Activated CD4-positive, alpha-beta T cell treated with anti-CD3 and anti-CD28 coated beads for 36 hours (primary cell): ENCODE measurements at regions not wholly inside any gene's neighbourhood (a gene's known extent, or its start where the extent isn't known, plus 50 kb on each side); places are given as distances from the start of the nearest gene placed in this dataset.

Source experiments
- ATAC-seq: fragments of 200-7000 bp; cut with Tn5 transposase; one replicate; pipeline ENCODE4 v1.10.0; 2021; ENCODE audit warnings: mild to moderate bottlenecking, moderate library complexity
- CTCF ChIA-PET: fragments of 350-600 bp; sonication (Branson Sonifier 250); formaldehyde crosslinking; loops from one replicate; lab custom pipeline; 2021; ENCODE audit warnings: antibody characterized with exemption; lab: Charles Lee
- POLR2A ChIA-PET: fragments of 350-600 bp; sonication (Branson Sonifier 250); formaldehyde crosslinking; loops from one replicate; lab custom pipeline; 2021; ENCODE audit warnings: antibody characterized with exemption, inconsistent platforms; lab: Charles Lee
- DNase-seq: peaks from one replicate; pipeline ENCODE4 v3.0.0-alpha.2; 2020
- H3K27ac Mint-ChIP-seq: one replicate; pipeline ENCODE4 v1.8.0; 2021; ENCODE audit warnings: mixed read lengths
- H3K27me3 Mint-ChIP-seq: one replicate; pipeline ENCODE4 v1.8.0; 2021; ENCODE audit warnings: mixed read lengths
- H3K36me3 Mint-ChIP-seq: one replicate; pipeline ENCODE4 v1.8.0; 2021; ENCODE audit warnings: low read depth, mixed read lengths
- H3K4me1 Mint-ChIP-seq: one replicate; pipeline ENCODE4 v1.8.0; 2021; ENCODE audit warnings: mixed read lengths
- H3K4me3 Mint-ChIP-seq: one replicate; pipeline ENCODE4 v1.8.0; 2021; ENCODE audit warnings: mild to moderate bottlenecking, moderate library complexity, mixed read lengths
- H3K9me3 Mint-ChIP-seq: one replicate; pipeline ENCODE4 v1.8.0; 2021; ENCODE audit warnings: low read depth, mixed read lengths
- intact Hi-C, 2 experiments: fragments of 100-400 bp; cut with DNase I in 1 of 2; cut with micrococcal nuclease in 1 of 2; formaldehyde crosslinking; loops; one replicate each; pipeline versions ENCODE4 v1.14.2 to v1.15.1; 2022 to 2024; cut with DNase I, micrococcal nuclease

DNA sequence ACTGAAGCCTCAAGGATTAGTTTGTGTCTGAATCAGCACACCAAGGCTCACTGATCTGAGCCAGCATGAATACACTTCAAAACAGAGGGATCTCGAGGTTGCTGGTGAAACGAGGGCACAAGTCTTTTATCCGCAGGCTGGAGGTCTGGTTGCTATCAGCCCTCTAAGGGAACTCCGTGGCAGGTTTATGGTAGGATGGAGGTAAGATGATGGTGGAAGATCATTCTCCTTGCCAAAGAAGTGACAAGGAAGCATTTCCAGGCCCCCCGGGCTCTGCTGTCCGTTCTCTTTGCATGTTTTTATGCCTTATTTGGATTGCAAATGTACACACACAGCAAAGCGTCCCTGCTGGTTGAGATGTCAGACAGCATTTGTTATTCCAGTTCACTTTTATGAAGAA lies 268.3 kb downstream of the ARHGAP12 start:
- Mint-ChIP-seq H3K4me1 (no peaks in the 10 kb centered on the region), H3K9me3 (peaks cover 2% of the 10 kb centered on the region), H3K27me3 (peaks cover 10% of the 10 kb centered on the region), H3K4me3 (no peak overlapping the region), H3K36me3 (no peaks in the 10 kb centered on the region), H3K27ac (no peak overlapping the region)
- ChIA-PET CTCF (no interaction called here), POLR2A (no interaction called here)
- ATAC-seq (no peak), DNase-seq (no peak)
- intact Hi-C loops, result no loop called here

- DNase-seq (no peak), ATAC-seq (no peak)
- Mint-ChIP-seq H3K27me3 (peaks cover 10% of the 10 kb centered on the region), H3K4me1 (no peaks in the 10 kb centered on the region), H3K9me3 (peaks cover 2% of the 10 kb centered on the region), H3K4me3 (no peak overlapping the region), H3K36me3 (no peaks in the 10 kb centered on the region), H3K27ac (no peak overlapping the region)
- intact Hi-C loops, result no loop called here
- ChIA-PET CTCF (no interaction called here), POLR2A (no interaction called here)
These were observed 269.0 kb downstream of the ARHGAP12 start for GRCh38 chr10:31659665-31660064.

DNA sequence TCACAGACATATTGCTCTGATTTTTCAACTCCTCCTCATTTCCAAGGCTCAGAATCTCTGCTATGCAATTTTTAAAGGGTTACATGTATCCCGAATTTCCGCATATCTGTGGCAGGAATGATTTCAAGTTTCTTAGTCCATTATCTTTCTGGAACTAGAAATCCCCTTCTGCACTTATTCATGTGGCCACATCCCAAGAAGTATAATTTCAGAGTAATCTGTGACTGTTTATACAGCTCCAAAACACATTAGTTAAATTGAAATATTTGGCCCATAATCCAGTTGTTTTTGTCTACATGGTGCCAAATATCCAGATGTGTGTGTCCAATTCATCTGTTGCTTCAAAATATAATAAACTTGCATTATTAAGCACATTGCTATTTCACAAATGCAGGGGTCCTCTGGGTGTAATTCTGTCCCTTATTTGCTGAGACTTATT lies 271.2 kb downstream of the ARHGAP12 start:
- Mint-ChIP-seq H3K4me1 (no peaks in the 10 kb centered on the region), H3K27me3 (peaks cover 15% of the 10 kb centered on the region), H3K4me3 (no peak overlapping the region), H3K9me3 (peaks cover 2% of the 10 kb centered on the region), H3K36me3 (no peaks in the 10 kb centered on the region), H3K27ac (no peak overlapping the region)
- ATAC-seq (no peak), DNase-seq (no peak)
- ChIA-PET CTCF (no interaction called here), POLR2A (no interaction called here)
- intact Hi-C loops, result no loop called here

DNA sequence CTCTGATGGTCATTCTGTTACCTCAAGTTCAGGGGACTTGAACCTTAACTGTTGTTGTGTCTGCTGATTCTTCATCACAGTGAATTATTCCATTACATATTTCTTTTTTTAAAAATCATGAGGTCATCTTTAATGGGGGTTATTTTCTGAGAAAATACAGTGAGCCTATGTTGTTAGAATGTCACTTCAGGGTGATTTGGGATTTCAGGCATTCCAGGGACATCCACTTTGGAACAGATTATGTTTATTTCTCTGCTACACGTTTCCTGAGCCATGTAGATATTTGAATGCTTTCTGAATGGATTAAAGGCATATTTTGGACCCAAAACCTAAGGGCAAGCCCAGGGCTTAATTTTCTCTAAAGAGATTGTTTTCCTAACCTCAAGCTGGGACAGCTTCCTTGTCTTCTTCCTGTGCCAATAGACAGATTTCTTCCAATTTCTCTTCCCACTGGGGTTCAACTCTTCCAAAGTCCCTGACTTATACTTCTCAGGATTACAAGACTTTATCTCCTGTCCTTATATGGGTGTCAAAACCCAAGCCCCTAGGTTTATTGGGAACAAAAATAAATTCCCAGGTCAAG lies 271.7 kb downstream of the ARHGAP12 start:
- Mint-ChIP-seq H3K4me1 (no peaks in the 10 kb centered on the region), H3K4me3 (no peak overlapping the region), H3K27ac (no peak overlapping the region), H3K36me3 (no peaks in the 10 kb centered on the region), H3K27me3 (peaks cover 17% of the 10 kb centered on the region), H3K9me3 (peaks cover 2% of the 10 kb centered on the region)
- DNase-seq (no peak), ATAC-seq (no peak)
- intact Hi-C loops, result no loop called here
- ChIA-PET POLR2A (no interaction called here), CTCF (no interaction called here)

DNA sequence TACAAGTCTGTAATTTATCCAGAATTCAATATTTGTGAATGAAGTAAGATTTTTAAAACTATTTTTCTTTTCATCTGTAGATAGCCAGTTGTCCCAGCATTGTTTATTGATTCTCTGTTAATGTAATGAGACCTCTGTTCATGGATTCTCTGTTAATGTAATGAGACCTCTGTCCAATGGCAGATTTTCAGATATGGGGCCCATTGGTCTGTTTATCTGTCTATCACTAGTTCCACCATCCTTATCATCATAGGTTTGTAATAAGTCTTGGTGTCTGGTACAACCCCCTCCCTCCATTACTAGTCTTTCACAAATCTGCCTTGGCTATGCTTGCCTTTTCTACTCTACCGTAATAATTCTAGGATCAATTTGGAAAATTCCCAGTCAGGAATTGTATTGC lies 276.6 kb downstream of the ARHGAP12 start:
- ChIA-PET POLR2A (no interaction called here), CTCF (no interaction called here)
- ATAC-seq (no peak), DNase-seq (no peak)
- peaks cover 26% of the 10 kb centered on the region for H3K27me3 Mint-ChIP-seq
- H3K4me3 Mint-ChIP-seq, result no peak overlapping the region
- no peaks in the 10 kb centered on the region for H3K36me3 Mint-ChIP-seq
- intact Hi-C loops, result no loop called here
- peaks cover 2% of the 10 kb centered on the region for H3K9me3 Mint-ChIP-seq
- H3K27ac Mint-ChIP-seq, result no peak overlapping the region
- no peaks in the 10 kb centered on the region for H3K4me1 Mint-ChIP-seq

DNA sequence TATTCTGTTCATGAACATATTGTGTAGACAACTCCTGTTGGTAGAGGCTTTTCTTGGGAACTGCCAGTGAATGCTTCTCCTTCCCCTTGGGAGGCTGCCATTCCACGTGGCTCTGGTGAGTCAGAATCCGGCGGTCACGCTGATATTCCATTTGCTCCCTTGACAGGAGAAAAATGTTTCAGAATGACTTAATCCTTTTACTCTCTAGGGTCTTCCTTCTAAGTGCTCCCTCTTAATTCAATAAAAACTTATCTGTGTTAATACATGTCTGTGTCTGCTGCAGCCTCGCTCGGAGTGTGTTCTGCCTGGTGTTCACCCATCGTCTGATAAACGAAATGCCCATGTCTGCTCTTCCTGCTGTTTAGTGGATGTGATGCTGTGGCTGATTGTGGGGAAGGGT lies 278.6 kb downstream of the ARHGAP12 start:
- Mint-ChIP-seq H3K27me3 (peaks cover 18% of the 10 kb centered on the region), H3K36me3 (no peaks in the 10 kb centered on the region), H3K4me1 (no peaks in the 10 kb centered on the region), H3K4me3 (no peak overlapping the region), H3K9me3 (no peaks in the 10 kb centered on the region), H3K27ac (no peak overlapping the region)
- DNase-seq, result no peak
- no peak for ATAC-seq
- ChIA-PET CTCF (no interaction called here), POLR2A (no interaction called here)
- intact Hi-C loops, result no loop called here

DNA sequence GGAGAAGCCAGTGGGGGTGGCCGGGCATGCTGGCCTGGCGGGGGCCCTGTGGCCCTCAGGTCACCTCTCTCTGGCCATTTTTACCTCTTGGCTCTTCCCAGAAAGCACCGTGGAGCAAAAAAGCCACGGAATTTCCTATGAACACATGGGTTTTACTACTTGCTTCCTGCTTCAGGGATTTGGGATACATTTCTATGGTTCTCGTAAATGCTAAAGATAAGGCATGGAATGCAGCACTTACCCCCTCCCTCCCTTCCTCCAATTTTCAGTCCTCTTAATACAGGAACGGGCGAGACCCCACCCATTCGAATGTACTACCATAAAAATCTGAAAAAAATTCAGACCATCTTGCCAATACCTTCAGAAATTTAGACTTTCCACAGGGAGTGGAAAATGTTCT lies 279.7 kb downstream of the ARHGAP12 start:
- Mint-ChIP-seq H3K36me3 (no peaks in the 10 kb centered on the region), H3K4me3 (no peak overlapping the region), H3K27me3 (peaks cover 21% of the 10 kb centered on the region), H3K27ac (no peak overlapping the region), H3K4me1 (no peaks in the 10 kb centered on the region), H3K9me3 (no peaks in the 10 kb centered on the region)
- intact Hi-C loops, result no loop called here
- CTCF ChIA-PET, result no interaction called here
- ATAC-seq, result no peak
- POLR2A ChIA-PET, result no interaction called here
- DNase-seq, result no peak

DNA sequence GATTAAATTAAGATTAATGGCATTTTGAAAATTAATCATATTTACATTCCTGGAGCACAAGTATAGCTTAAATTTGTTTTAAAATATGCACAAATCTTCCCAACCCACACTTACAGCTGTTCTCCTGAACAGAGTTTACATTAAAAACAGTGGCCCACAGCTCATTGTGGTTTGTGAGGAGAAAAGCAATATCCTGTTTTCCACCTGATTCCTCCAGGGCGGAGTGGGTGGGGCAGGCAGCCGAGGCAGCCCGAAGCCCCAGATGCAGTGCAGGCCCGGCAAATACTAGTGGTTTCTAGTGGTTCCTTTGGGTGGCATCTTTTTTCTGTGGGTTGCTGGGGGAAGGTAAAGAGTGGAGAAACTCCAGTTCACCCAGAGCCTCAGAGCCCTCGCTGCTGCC lies 280.8 kb downstream of the ARHGAP12 start:
- ChIA-PET POLR2A (no interaction called here), CTCF (interaction anchor here (0.6 to 1.7 kb wide), 2 partner anchors 14 to 165 kb away, joined by 4 to 8 read pairs; no protein-coding TSS in a partner anchor)
- intact Hi-C loops, result no loop called here
- H3K4me3 Mint-ChIP-seq, result no peak overlapping the region
- no peaks in the 10 kb centered on the region for H3K9me3 Mint-ChIP-seq
- H3K27ac Mint-ChIP-seq, result no peak overlapping the region
- H3K36me3 Mint-ChIP-seq, result no peaks in the 10 kb centered on the region
- no peak for ATAC-seq
- no peak for DNase-seq
- H3K4me1 Mint-ChIP-seq, result no peaks in the 10 kb centered on the region
- H3K27me3 Mint-ChIP-seq, result peaks cover 17% of the 10 kb centered on the region

DNA sequence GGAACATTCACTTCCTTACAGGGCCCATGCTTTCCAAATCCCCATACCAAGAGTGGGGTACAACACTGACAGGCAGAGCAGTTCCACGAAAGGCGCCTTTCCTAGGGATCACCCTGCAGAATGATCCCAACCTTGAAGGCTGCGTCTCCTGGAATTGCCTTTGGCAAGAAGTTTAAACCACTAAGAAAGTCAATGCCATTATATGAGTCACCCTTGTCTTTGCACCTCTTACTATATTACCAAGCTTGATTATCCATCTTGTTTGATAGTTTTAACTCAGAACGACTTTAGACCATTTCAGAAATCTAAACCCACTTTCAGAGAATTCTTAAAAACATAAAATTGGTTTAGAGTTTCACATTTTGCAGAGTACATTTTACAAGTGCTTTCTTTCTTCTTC lies 282.1 kb downstream of the ARHGAP12 start:
- CTCF ChIA-PET, result interaction anchor here (0.9 to 1.7 kb wide), 2 partner anchors 12 to 109 kb away, joined by 4 to 8 read pairs; no protein-coding TSS in a partner anchor
- H3K27ac Mint-ChIP-seq, result no peak overlapping the region

DNA sequence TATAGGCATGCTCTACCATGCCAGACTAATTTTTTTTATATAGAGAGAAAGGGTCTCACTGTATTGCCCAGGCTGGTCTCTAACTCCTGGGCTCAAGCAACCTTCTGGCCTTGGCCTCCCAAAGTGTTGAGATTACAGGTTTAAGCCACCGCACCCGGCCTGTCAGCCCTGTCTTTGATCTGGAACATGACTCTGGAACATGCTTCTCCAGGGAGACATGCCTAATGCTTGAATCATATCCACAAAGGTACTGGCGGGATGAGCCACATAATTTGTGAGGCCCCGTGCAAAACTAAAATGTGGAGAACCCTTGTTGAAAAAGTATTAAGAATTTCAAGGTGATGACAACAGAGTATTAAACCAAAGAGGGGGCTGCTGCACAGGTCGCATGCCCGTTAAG lies 282.8 kb downstream of the ARHGAP12 start:
- no peaks in the 10 kb centered on the region for H3K4me1 Mint-ChIP-seq
- no peak overlapping the region for H3K4me3 Mint-ChIP-seq
- H3K27ac Mint-ChIP-seq, result no peak overlapping the region
- DNase-seq, result no peak
- intact Hi-C loops, result no loop called here
- peaks cover under 1% of the 10 kb centered on the region for H3K9me3 Mint-ChIP-seq
- ATAC-seq, result no peak
- H3K36me3 Mint-ChIP-seq, result no peaks in the 10 kb centered on the region
- peaks cover 10% of the 10 kb centered on the region for H3K27me3 Mint-ChIP-seq
- ChIA-PET POLR2A (no interaction called here), CTCF (no interaction called here)

More for the DNA sequence above, 282.1 kb downstream of the ARHGAP12 start:
- peaks cover 16% of the 10 kb centered on the region for H3K27me3 Mint-ChIP-seq
- H3K4me1 Mint-ChIP-seq, result no peaks in the 10 kb centered on the region
- intact Hi-C loops, result no loop called here
- no peaks in the 10 kb centered on the region for H3K36me3 Mint-ChIP-seq
- no peak overlapping the region for H3K4me3 Mint-ChIP-seq
- ATAC-seq (no peak), DNase-seq (no peak)
- H3K9me3 Mint-ChIP-seq, result no peaks in the 10 kb centered on the region
- POLR2A ChIA-PET, result no interaction called here

DNA sequence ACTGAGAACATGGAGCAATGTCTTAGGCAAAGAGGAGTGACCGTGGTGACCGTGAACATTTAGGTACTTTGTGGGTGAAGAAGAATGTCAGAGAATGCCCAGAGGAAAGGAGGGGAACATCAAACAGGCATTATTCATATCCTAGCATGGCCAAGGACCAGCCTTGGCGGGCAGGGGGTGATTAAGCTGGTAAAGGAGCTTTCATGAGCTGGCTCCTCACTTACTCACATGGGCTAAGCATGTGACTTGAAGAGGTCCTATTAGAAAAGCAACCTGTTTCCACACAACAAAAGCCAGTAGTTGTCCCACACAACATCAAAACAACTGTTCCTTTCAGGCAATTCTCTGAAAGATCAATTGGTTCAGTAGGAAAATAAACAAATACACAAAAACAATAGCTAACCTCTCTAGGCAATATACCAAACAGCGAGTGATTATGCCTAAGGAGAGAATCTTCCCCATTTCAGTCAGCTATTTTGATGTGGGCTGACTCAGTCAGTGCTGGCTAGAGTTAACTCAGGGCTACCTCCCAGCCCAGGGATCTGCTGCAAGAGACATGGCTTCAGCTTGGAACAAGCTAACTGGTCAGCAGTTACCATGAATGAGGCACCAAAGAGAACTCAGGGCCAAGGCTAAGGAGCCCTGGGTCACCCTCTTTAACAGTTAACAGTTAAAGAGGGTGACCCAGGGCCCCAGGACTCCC lies 283.5 kb downstream of the ARHGAP12 start:
- no peak overlapping the region for H3K4me3 Mint-ChIP-seq
- no peaks in the 10 kb centered on the region for H3K36me3 Mint-ChIP-seq
- intact Hi-C loops, result no loop called here
- ChIA-PET POLR2A (no interaction called here), CTCF (no interaction called here)
- H3K27me3 Mint-ChIP-seq, result peaks cover 7% of the 10 kb centered on the region
- no peak for ATAC-seq
- H3K4me1 Mint-ChIP-seq, result no peaks in the 10 kb centered on the region
- no peak for DNase-seq
- peaks cover 3% of the 10 kb centered on the region for H3K9me3 Mint-ChIP-seq
- peak overlapping the region; percentile 51 for H3K27ac Mint-ChIP-seq

GRCh38 chr10:31642281-31642680 lies 286.4 kb downstream of the ARHGAP12 start:
- Mint-ChIP-seq H3K27ac (no peak overlapping the region), H3K36me3 (no peaks in the 10 kb centered on the region), H3K9me3 (peaks cover 10% of the 10 kb centered on the region), H3K27me3 (peaks cover 7% of the 10 kb centered on the region), H3K4me1 (no peaks in the 10 kb centered on the region), H3K4me3 (no peak overlapping the region)
- no peak for ATAC-seq
- CTCF ChIA-PET, result no interaction called here
- DNase-seq, result no peak
- POLR2A ChIA-PET, result no interaction called here
- intact Hi-C loops, result no loop called here
